HEK293T (cell line): ENCODE measurements at regions not wholly inside any gene's neighbourhood (a gene's known extent, or its start where the extent isn't known, plus 50 kb on each side); places are given as distances from the start of the nearest gene placed in this dataset.

ENCODE experiments used
- CTCF ChIA-PET: fragments of 350-600 bp; formaldehyde crosslinking; extraction: SDS; loops from one replicate; lab custom pipeline; 2021; ENCODE audit warnings: antibody characterized with exemption, inconsistent platforms; lab: Yijun Ruan, JAX
- POLR2A ChIA-PET: fragments of 350-600 bp; formaldehyde crosslinking; extraction: SDS; loops from one replicate; lab custom pipeline; 2020; ENCODE audit warnings: antibody characterized with exemption, inconsistent platforms; lab: Yijun Ruan, JAX
- DNase-seq: peaks from one replicate; pipeline ENCODE4 v3.0.0; 2012; ENCODE audit warnings: mixed read lengths; ENCODE audit errors: extremely low spot score
- ARNT ChIP-seq: fragments of 450-650 bp; IDR thresholded peaks from 2 replicates; pipeline ENCODE4 v1.6.1; 2017; ENCODE audit warnings: mild to moderate bottlenecking
- BHLHE40 ChIP-seq: fragments of 450-650 bp; IDR thresholded peaks from 2 replicates; pipeline ENCODE4 v1.6.1; 2016; ENCODE audit warnings: mild to moderate bottlenecking, moderate library complexity, borderline replicate concordance
- CTBP1 ChIP-seq: fragments of 450-650 bp; IDR thresholded peaks from 2 replicates; pipeline ENCODE4 v1.6.1; 2016; ENCODE audit warnings: borderline replicate concordance
- ELF4 ChIP-seq: fragments of 450-650 bp; IDR thresholded peaks from 2 replicates; pipeline ENCODE4 v1.6.1; 2017; ENCODE audit warnings: antibody characterized with exemption
- FOXA1 ChIP-seq: fragments of 450-650 bp; IDR thresholded peaks from 2 replicates; pipeline ENCODE4 v1.6.1; 2016; ENCODE audit warnings: mild to moderate bottlenecking
- FOXK2 ChIP-seq: fragments of 450-650 bp; IDR thresholded peaks from 2 replicates; pipeline ENCODE4 v1.6.1; 2016; ENCODE audit warnings: mild to moderate bottlenecking
- FOXM1 ChIP-seq: fragments of 450-650 bp; IDR thresholded peaks from 2 replicates; pipeline ENCODE4 v1.6.1; 2017; ENCODE audit warnings: mild to moderate bottlenecking, borderline replicate concordance
- HDGF ChIP-seq: fragments of 450-650 bp; IDR thresholded peaks from 2 replicates; pipeline ENCODE4 v1.6.1; 2017; ENCODE audit warnings: antibody characterized with exemption, borderline replicate concordance
- L3MBTL2 ChIP-seq: fragments of 450-650 bp; conservative IDR thresholded peaks from 2 replicates; pipeline ENCODE4 v1.6.1; 2016; ENCODE audit warnings: mild to moderate bottlenecking
- LEF1 ChIP-seq: fragments of 450-650 bp; IDR thresholded peaks from 2 replicates; pipeline ENCODE4 v1.6.1; 2017; ENCODE audit warnings: mild to moderate bottlenecking, borderline replicate concordance
- NFRKB ChIP-seq: fragments of 450-650 bp; IDR thresholded peaks from 2 replicates; pipeline ENCODE4 v1.6.1; 2016; ENCODE audit warnings: mild to moderate bottlenecking, moderate library complexity
- SP1 ChIP-seq: fragments of 450-650 bp; IDR thresholded peaks from 2 replicates; pipeline ENCODE4 v1.6.1; 2017
- SUZ12 ChIP-seq: fragments of 450-650 bp; IDR thresholded peaks from 2 replicates; pipeline ENCODE4 v1.6.1; 2016; ENCODE audit warnings: mild to moderate bottlenecking
- TARDBP ChIP-seq: fragments of 450-650 bp; IDR thresholded peaks from 2 replicates; pipeline ENCODE4 v1.6.1; 2016
- ZNF384 ChIP-seq: fragments of 450-650 bp; IDR thresholded peaks from 2 replicates; pipeline ENCODE4 v1.6.1; 2016
- TF ChIP-seq, protein P1 (sequence below): fragments of 450-650 bp; IDR thresholded peaks from 2 replicates; pipeline ENCODE4 v1.6.1; 2016

DNA sequence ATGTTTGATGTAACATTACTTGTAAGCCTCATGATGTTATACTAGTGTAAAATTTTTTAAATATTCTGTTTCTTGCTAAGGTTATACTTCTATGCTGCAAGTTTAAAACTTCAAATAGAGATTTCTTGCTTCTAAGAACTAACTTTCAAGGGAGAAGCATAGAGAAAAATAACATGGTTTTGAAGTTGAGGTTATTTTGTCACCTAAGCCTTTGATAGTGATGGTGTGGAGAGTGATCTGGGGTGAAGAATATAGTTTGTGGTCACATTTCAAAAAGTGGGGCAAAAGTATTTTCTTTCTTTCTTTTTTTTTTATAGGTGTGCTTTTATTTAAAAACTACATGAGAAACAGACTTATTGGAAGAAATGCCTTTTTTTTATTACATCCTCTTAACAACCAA lies 162.4 kb downstream of the GATA3 start:
- no peak for DNase-seq
- POLR2A ChIA-PET: no interaction called here
- CTCF ChIA-PET: no interaction called here
- TF ChIP-seq NFRKB: no peak
- TF ChIP-seq, protein P1, sequence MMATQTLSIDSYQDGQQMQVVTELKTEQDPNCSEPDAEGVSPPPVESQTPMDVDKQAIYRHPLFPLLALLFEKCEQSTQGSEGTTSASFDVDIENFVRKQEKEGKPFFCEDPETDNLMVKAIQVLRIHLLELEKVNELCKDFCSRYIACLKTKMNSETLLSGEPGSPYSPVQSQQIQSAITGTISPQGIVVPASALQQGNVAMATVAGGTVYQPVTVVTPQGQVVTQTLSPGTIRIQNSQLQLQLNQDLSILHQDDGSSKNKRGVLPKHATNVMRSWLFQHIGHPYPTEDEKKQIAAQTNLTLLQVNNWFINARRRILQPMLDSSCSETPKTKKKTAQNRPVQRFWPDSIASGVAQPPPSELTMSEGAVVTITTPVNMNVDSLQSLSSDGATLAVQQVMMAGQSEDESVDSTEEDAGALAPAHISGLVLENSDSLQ: no peak
- no peak for TF ChIP-seq TARDBP
- no peak for TF ChIP-seq FOXA1
- no peak for TF ChIP-seq SUZ12
- no peak for TF ChIP-seq SP1
- TF ChIP-seq CTBP1: no peak
- TF ChIP-seq HDGF: no peak
- no peak for TF ChIP-seq ARNT
- TF ChIP-seq BHLHE40: no peak
- TF ChIP-seq LEF1: no peak
- no peak for TF ChIP-seq L3MBTL2
- TF ChIP-seq ZNF384: no peak
- no peak for TF ChIP-seq FOXM1
- no peak for TF ChIP-seq ELF4
- no peak for TF ChIP-seq FOXK2

DNA sequence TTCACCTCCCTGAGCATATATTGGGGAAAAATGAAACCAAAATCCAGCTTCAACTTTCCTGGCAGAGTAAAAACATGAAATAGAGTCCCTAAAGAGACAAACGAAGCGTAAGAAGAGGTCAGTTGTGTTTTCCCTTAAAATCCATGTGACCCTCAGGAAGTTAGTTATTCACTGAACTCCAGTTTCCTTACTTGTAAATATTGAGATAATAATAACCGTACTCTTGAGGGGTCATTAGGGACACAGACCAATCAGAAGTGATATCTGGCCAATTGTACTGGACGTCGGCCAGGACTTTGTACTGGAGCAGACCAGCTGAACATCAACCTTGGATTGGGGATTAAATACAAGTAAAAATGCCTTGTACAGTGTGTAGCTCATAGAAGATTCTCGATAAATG lies 167.0 kb downstream of the GATA3 start:
- ChIA-PET POLR2A (no interaction called here), CTCF (no interaction called here)
- DNase-seq: no peak
- no peak for TF ChIP-seq BHLHE40

DNA sequence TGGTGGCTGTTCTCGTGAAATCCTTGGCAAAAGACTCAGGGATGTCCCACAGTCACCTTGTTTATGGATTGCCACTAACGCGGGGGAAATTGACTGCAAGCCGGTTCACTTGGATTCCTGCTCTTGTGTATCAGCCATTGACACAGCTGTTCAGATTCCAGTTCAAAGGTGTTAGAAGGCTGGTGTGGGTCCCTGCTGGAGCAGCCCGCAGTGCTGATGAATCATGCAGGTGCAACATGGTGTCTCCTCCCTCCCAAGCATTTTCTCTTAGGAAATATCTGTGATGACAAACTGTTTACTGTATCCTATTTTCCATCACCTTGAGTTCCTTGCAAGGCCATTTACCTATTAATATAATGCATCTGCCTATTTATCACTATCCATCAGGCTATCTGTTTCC lies 170.1 kb downstream of the GATA3 start:
- no peak for DNase-seq
- no peak for TF ChIP-seq ARNT
- TF ChIP-seq SP1: no peak
- no peak for TF ChIP-seq FOXK2
- TF ChIP-seq NFRKB: no peak
- TF ChIP-seq L3MBTL2: no peak
- no peak for TF ChIP-seq BHLHE40
- TF ChIP-seq CTBP1: no peak
- TF ChIP-seq HDGF: no peak
- ChIA-PET POLR2A (no interaction called here), CTCF (no interaction called here)

DNA sequence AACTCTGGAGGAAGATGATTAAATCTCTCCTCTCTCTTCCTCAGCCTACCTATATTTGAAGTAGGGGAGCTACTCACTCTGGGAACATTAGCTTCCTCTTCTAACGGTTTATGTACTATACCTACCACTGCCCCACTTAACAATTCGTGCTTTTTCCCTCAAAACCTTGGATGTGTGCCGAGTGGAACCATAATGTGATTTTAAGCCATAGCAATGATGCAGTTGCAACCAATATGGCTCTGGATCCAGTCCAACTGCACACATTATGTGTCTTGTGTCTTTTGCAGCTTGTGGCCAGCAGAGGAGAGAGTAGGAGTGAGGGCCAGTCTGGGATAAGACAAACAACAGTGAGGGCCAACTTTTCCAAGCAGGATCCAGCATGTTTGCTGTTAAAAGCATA lies 170.7 kb downstream of the GATA3 start:
- TF ChIP-seq NFRKB (no peak), CTBP1 (no peak), ZNF384 (no peak), ELF4 (no peak), FOXM1 (no peak), HDGF (no peak), SP1 (no peak), L3MBTL2 (no peak), SUZ12 (no peak), FOXA1 (no peak), FOXK2 (no peak), ARNT (no peak), BHLHE40 (no peak), LEF1 (no peak), TARDBP (no peak)
- TF ChIP-seq, protein P1: no peak
- POLR2A ChIA-PET: no interaction called here
- no peak for DNase-seq
- CTCF ChIA-PET: no interaction called here

DNA sequence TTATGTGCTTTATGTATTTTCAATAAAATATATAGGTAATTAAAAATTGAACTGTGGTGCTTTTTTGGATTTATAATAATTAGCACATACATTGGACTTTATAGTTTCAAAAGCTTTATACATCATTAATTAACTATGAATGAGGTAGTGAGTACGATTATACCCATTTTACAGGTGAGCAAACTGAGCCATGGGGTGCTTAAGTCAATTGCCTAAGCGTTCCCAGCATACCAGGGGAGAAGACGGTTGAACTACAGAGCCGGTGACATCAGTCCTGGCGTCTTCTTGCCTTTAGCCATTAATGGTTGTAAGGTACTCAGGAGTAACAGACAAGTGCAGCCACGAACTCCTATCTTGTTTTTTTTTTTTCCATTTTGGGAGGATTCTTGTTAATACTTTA lies 172.8 kb downstream of the GATA3 start:
- no peak for DNase-seq
- no peak for TF ChIP-seq NFRKB
- no peak for TF ChIP-seq ARNT
- TF ChIP-seq FOXA1: no peak
- TF ChIP-seq, protein P1: no peak
- TF ChIP-seq BHLHE40: no peak
- TF ChIP-seq ZNF384: no peak
- TF ChIP-seq L3MBTL2: no peak
- TF ChIP-seq FOXM1: no peak
- no peak for TF ChIP-seq LEF1
- TF ChIP-seq ELF4: no peak
- no peak for TF ChIP-seq TARDBP
- no peak for TF ChIP-seq SUZ12
- TF ChIP-seq SP1: no peak
- no peak for TF ChIP-seq HDGF
- no peak for TF ChIP-seq FOXK2
- ChIA-PET CTCF (no interaction called here), POLR2A (no interaction called here)

DNA sequence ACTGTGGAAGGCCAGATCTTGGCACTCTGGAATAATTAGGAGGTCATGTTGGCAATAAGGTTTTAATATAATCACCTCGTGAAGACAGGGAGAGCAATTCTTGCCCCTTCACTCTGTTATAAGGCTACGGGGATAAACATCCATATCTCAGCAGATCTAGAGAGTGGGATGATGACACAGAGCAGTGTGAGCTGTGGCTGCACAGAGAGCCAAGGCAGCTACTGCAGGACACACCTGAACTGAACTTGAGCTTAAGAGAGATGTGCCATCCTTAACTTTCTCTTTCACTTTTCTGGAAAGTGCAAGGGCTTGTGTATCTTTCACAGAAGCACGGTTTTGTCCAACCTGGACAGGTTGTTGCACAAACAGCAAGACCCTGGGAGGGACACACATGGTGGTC lies 174.7 kb downstream of the GATA3 start:
- CTCF ChIA-PET: no interaction called here
- POLR2A ChIA-PET: no interaction called here

DNA sequence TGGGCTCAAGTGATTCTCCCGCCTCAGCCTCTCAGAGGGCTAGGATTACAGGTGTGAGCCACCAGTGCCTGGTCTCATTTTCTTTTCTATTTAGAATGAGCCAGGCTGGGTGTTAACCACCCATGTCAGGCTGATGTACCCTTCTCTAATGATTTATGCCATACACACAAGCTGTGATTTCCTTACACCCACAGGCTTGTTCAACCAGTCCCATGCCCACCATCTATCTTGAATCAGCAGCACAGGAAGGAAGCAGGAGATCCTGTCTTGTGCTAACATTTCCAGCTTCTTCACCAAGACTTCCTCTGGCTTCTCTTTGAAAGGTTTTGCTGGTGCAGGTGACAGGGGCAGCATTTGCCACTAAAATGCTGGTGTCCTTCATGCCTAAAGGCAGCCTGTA lies 176.4 kb downstream of the GATA3 start:
- ChIA-PET CTCF (no interaction called here), POLR2A (no interaction called here)
- no peak for DNase-seq
- TF ChIP-seq FOXA1: no peak
- no peak for TF ChIP-seq FOXK2
- no peak for TF ChIP-seq FOXM1
- TF ChIP-seq, protein P1: no peak
- no peak for TF ChIP-seq NFRKB
- no peak for TF ChIP-seq ARNT
- no peak for TF ChIP-seq ELF4
- TF ChIP-seq HDGF: no peak

More for the DNA sequence above, 174.7 kb downstream of the GATA3 start:
- TF ChIP-seq CTBP1 (no peak), LEF1 (no peak)
- no peak for DNase-seq
